Thoracic aorta (tissue), 2 donors: ENCODE measurements at regions not wholly inside any gene's neighbourhood (a gene's known extent, or its start where the extent isn't known, plus 50 kb on each side); places are given as distances from the start of the nearest gene placed in this dataset.

Experiments used
- ATAC-seq: fragments of 150-250 bp; one replicate; pipeline ENCODE4 v1.8.0; 2017; ENCODE audit warnings: low read depth; ENCODE audit not compliant: insufficient number of reproducible peaks, low FRiP score
- DNase-seq: peaks from one replicate; pipeline ENCODE4 v3.0.0-alpha.2; 2020; ENCODE audit warnings: low spot score
- H3K27ac ChIP-seq, 2 donors: fragments of 200-600 bp; sonication (generic); 1 replicate in 1 of 2; 2 replicates in 1 of 2; pipeline ENCODE4 v1.5.1; 2016; ENCODE audit warnings: mild to moderate bottlenecking in 2 of 2, moderate library complexity in 2 of 2
- H3K27me3 ChIP-seq: fragments of 200-600 bp; sonication (generic); replicated peaks from 2 replicates; pipeline ENCODE4 v1.6.0; 2016; ENCODE audit warnings: mild to moderate bottlenecking; ENCODE audit not compliant: insufficient read depth
- H3K36me3 ChIP-seq: fragments of 200-600 bp; sonication (generic); one replicate; pipeline ENCODE4 v1.5.1; 2016
- H3K4me1 ChIP-seq, 2 donors: fragments of 200-600 bp; sonication (generic); 1 replicate in 1 of 2; 2 replicates in 1 of 2; pipeline versions ENCODE4 v1.5.1 to v1.6.0; 2016; ENCODE audit warnings: low read depth in 2 of 2, mild to moderate bottlenecking in 1 of 2; ENCODE audit not compliant: control insufficient read depth in 1 of 2
- H3K4me3 ChIP-seq: fragments of 200-600 bp; sonication (generic); 2 replicates; pipeline ENCODE4 v1.5.1; 2016; ENCODE audit warnings: mild to moderate bottlenecking
- H3K9me3 ChIP-seq: fragments of 200-600 bp; sonication (generic); 2 replicates; pipeline ENCODE4 v1.5.1; 2016
- CTCF ChIP-seq: fragments of 200-600 bp; sonication (generic); IDR thresholded peaks from one replicate; pipeline ENCODE4 v1.5.1; 2019; ENCODE audit warnings: antibody characterized with exemption

DNA sequence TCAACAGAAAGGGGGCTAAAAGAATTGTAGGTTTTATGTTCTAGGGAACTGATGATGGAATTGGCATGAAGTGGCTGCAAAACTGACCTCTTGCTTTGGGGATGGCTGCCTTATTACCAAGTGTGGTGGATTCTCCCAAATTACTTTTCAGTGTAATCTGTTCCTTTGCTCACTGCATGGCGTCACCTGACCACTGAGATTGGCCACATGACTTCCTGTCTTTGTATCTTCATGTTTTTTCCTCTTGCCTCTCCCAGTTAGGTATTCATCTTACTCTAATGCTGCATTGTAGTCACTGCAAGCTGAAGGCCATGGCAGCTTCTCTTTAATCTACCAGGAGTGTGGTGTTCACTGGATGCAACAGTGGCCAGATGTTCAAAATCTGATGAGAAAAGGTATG, 257.7 kb upstream of the TNP1 start:
- Histone ChIP-seq H3K4me1 (no peaks in the 10 kb centered on the region), H3K4me3 (no peak overlapping the region), H3K36me3 (no peaks in the 10 kb centered on the region), H3K27me3 (no peaks in the 10 kb centered on the region), H3K27ac (no peak overlapping the region), H3K9me3 (no peaks in the 10 kb centered on the region)
- no peak for DNase-seq
- no peak for ATAC-seq
- TF ChIP-seq CTCF = no peak

DNA sequence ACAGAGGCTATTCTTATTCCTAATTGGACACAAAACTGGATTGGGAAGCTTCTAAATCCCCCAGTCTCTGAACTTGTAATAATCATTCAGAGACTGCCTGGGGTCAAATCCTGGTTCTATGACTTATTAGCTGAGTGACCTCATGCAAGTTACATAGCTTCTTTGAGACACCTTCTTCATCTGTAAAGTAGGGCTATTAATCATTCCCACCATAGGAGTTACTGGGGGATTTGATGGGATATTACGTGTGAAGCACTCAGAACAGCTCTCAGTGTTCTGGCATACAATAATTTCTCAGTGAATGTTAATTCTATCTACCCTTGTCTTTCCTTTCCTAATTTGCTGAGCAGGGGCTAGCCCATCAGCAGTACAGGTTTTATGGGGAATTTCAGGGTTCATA, 256.7 kb upstream of the TNP1 start:
- no peak for DNase-seq
- no peaks in the 10 kb centered on the region for H3K36me3 ChIP-seq
- ATAC-seq = no peak
- no peak overlapping the region for H3K27ac ChIP-seq
- no peak for TF ChIP-seq CTCF
- H3K4me3 ChIP-seq = no peak overlapping the region
- no peaks in the 10 kb centered on the region for H3K27me3 ChIP-seq
- H3K4me1 ChIP-seq = no peaks in the 10 kb centered on the region
- no peaks in the 10 kb centered on the region for H3K9me3 ChIP-seq

DNA sequence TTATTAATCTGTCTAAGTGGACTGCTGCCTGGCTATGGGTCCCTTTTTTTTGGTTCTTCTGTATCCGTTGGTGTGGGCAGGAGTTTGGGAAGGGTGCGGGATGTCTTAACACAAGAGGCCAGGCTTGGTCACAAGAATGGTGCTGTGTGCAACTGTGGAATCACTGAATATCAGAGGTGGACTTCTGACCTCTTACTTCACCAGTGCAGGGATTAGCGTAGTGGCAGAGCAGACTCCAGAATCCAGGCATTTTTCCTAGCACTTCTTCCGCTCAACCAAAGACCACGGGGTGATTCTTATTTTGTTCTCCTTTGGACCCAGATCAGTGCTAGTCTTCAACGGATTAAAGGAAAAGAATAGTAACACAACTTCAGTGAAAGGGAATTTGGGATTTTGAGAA, 254.3 kb upstream of the TNP1 start:
- TF ChIP-seq CTCF = no peak

DNA sequence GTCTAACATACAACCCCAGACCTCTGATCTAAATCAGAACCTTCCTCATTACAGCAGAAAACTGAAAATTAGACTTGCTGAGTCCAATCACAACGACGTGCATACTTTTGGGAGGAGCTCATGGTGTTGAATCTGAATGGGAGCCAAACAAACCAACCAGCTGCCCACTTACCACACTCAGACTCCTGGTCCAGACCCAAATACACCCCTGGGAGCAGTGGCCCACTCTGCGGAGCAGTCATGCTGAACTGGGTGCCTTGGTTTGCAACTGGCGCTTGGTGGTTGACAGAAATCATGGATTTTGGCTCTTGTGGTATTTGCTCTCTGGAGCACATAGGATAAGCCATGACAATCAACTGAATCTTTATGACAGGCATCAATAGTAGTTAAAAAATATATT, 253.6 kb upstream of the TNP1 start:
- no peak overlapping the region for H3K4me3 ChIP-seq
- peak overlapping the region in 1 of 2 donors; percentile 21 for H3K27ac ChIP-seq
- no peak for DNase-seq
- H3K4me1 ChIP-seq = peaks cover 0 to 9% of the 10 kb centered on the region in 2 donors
- no peak for ATAC-seq
- no peaks in the 10 kb centered on the region for H3K27me3 ChIP-seq
- no peaks in the 10 kb centered on the region for H3K36me3 ChIP-seq
- no peak for TF ChIP-seq CTCF
- H3K9me3 ChIP-seq = no peaks in the 10 kb centered on the region

More for the DNA sequence above, 254.3 kb upstream of the TNP1 start:
- no peak for DNase-seq
- no peak overlapping the region for H3K27ac ChIP-seq
- no peaks in the 10 kb centered on the region for H3K36me3 ChIP-seq
- no peak for ATAC-seq
- H3K9me3 ChIP-seq = no peaks in the 10 kb centered on the region
- H3K27me3 ChIP-seq = no peaks in the 10 kb centered on the region
- H3K4me1 ChIP-seq = peaks cover 0 to 9% of the 10 kb centered on the region in 2 donors
- no peak overlapping the region for H3K4me3 ChIP-seq

DNA sequence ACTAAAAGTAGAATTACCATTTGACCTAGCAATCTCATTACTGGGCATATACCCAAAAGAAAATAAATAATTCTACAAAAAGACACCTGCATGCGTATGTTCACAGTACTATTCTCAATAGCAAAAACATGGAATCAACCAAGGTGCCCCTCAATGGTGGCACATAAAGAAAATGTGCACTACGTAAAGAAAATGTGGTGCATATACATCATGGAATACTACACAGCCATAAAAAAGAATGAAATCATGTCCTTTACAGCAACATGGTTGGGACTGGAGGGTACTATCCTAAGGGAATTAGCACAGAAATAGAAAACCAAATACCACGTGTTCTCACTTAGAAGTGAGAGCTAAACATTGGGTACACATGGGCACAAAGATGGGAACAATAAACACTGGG, 250.7 kb upstream of the TNP1 start:
- Histone ChIP-seq H3K4me3 (no peak overlapping the region), H3K36me3 (no peaks in the 10 kb centered on the region), H3K4me1 (peaks cover 0 to 20% of the 10 kb centered on the region in 2 donors), H3K27ac (no peak overlapping the region), H3K9me3 (no peaks in the 10 kb centered on the region), H3K27me3 (no peaks in the 10 kb centered on the region)
- no peak for ATAC-seq
- no peak for TF ChIP-seq CTCF
- no peak for DNase-seq
